ENCODE measurements at regions not wholly inside any gene's neighbourhood (a gene's known extent, or its start where the extent isn't known, plus 50 kb on each side); places are given as distances from the start of the nearest gene placed in this dataset.

DNA sequence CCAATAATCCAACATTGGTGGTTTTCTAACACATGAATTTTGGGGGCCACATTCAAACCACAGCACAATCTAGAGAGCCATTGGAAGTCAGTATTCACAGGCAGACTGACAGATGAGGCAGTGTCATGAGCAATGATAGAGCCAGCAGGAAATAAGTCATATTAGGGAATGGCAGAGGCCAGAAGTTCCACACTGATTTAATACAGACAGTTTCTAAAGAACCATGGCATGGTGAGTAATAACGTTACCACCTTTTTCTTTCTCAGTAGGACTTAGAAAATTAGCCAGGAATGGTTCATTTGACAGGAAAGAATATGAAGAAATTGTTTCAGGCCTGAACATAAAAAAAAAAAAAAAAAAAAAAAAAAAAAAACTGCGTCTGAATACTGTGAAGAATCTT is 210.3 kb downstream of the GPAM start:
- no peaks in the 10 kb centered on the region for H4K20me1 ChIP-seq (ENCODE audit: control insufficient read depth, insufficient read depth, insufficient read length)
- DNase-seq = no peak
- H3K36me3 Mint-ChIP-seq (ENCODE audit: insufficient read depth in 1 of 3, low read depth in 3 of 3) = no peaks in the 10 kb centered on the region
- no peak overlapping the region for H2BK12ac ChIP-seq (ENCODE audit: insufficient read length, low read depth, low read length)
- no peak overlapping the region for H3K18ac ChIP-seq (ENCODE audit: insufficient read length, low read depth, low read length)
- no CpG with 5 or more reads among the region's 2 CpGs for WGBS (ENCODE audit: extremely low coverage, insufficient read length, low lambda C conversion rate)
- no peaks in the 10 kb centered on the region for H3K79me1 ChIP-seq (ENCODE audit: insufficient read depth, low read depth, low read length, poor library complexity, severe bottlenecking)
- H3K27me3 Mint-ChIP-seq (ENCODE audit: low read depth) = peaks cover 2% of the 10 kb centered on the region; the same call in 1 of the 2 replicates
- no peaks in the 10 kb centered on the region for H3K79me2 ChIP-seq (ENCODE audit: insufficient read depth, low read length)
- H3K23ac ChIP-seq (ENCODE audit: insufficient read length, low read depth, low read length) = no peak overlapping the region
- H3K27me3 ChIP-seq (ENCODE audit: insufficient read depth, low read length) = no peaks in the 10 kb centered on the region
- no peak overlapping the region for H3K9ac ChIP-seq (ENCODE audit: extremely low read depth, insufficient read length, low read length)
- H4K5ac ChIP-seq (ENCODE audit: insufficient read length, low read depth, low read length) = no peak overlapping the region
- no peak overlapping the region for H3K4ac ChIP-seq (ENCODE audit: low read depth, low read length)
- H4K91ac ChIP-seq (ENCODE audit: insufficient read length, low read depth, low read length) = no peak overlapping the region
- H3K9me3 Mint-ChIP-seq = no peaks in the 10 kb centered on the region
- H3K4me1 ChIP-seq (ENCODE audit: insufficient read depth, low read length) = no peaks in the 10 kb centered on the region
- no peak overlapping the region for H3K4me3 Mint-ChIP-seq
- no peak overlapping the region for H2BK20ac ChIP-seq (ENCODE audit: low read depth, low read length, poor library complexity, severe bottlenecking)
- H3K4me1 Mint-ChIP-seq = no peaks in the 10 kb centered on the region; a peak in 1 of 4 replicates
- no peak overlapping the region for H3K27ac ChIP-seq (ENCODE audit: insufficient read length, low read depth, low read length)
- H3K14ac ChIP-seq (ENCODE audit: insufficient read depth, low read length) = no peak overlapping the region
- no peak overlapping the region for H3K27ac Mint-ChIP-seq
- no peak overlapping the region for H3T11ph ChIP-seq (ENCODE audit: low read length)
- H2AFZ ChIP-seq (ENCODE audit: low read length) = no peak overlapping the region
- H3K23me2 ChIP-seq (ENCODE audit: insufficient read length, low read depth, low read length, poor library complexity, severe bottlenecking) = no peaks in the 10 kb centered on the region
- H2BK5ac ChIP-seq (ENCODE audit: insufficient read length, low read length) = no peak overlapping the region
- TF ChIP-seq, protein P1, sequence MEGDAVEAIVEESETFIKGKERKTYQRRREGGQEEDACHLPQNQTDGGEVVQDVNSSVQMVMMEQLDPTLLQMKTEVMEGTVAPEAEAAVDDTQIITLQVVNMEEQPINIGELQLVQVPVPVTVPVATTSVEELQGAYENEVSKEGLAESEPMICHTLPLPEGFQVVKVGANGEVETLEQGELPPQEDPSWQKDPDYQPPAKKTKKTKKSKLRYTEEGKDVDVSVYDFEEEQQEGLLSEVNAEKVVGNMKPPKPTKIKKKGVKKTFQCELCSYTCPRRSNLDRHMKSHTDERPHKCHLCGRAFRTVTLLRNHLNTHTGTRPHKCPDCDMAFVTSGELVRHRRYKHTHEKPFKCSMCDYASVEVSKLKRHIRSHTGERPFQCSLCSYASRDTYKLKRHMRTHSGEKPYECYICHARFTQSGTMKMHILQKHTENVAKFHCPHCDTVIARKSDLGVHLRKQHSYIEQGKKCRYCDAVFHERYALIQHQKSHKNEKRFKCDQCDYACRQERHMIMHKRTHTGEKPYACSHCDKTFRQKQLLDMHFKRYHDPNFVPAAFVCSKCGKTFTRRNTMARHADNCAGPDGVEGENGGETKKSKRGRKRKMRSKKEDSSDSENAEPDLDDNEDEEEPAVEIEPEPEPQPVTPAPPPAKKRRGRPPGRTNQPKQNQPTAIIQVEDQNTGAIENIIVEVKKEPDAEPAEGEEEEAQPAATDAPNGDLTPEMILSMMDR (conservative IDR thresholded peaks at IDR 0.05) = no peak
- H2BK15ac ChIP-seq (ENCODE audit: low read depth, low read length) = no peak overlapping the region
- H2AK5ac ChIP-seq (ENCODE audit: insufficient read length, low read length) = no peak overlapping the region
- no peak overlapping the region for H3K56ac ChIP-seq (ENCODE audit: insufficient read length, low read depth, low read length)
- H4K8ac ChIP-seq (replicated peaks; ENCODE audit: insufficient read length, low read depth, low read length) = no peak overlapping the region
- H2BK120ac ChIP-seq (ENCODE audit: low read depth, low read length, poor library complexity, severe bottlenecking) = no peak overlapping the region
- no peaks in the 10 kb centered on the region for H3K9me3 ChIP-seq (ENCODE audit: control insufficient read depth, low read depth, low read length)
- no peak overlapping the region for H3K4me2 ChIP-seq (ENCODE audit: insufficient read depth, insufficient read length, low read length)
